H1 (cell line): ENCODE measurements at regions not wholly inside any gene's neighbourhood (a gene's known extent, or its start where the extent isn't known, plus 50 kb on each side); places are given as distances from the start of the nearest gene placed in this dataset.

Experiments
- KDM1A ChIP-seq: fragments of 200-600, 300-600 bp; sonication (generic); IDR thresholded peaks from 2 replicates; pipeline ENCODE4 v1.7.1; 2016; ENCODE audit warnings: mild to moderate bottlenecking, low read length, borderline replicate concordance
- SP2 ChIP-seq: IDR thresholded peaks from 2 replicates; pipeline ENCODE4 v1.6.1; 2012; ENCODE audit warnings: mild to moderate bottlenecking, low read length, inconsistent platforms
- SUZ12 ChIP-seq: fragments of 200-600 bp; sonication (generic); IDR thresholded peaks from 2 replicates; pipeline ENCODE4 v1.6.1; 2012; ENCODE audit warnings: mild to moderate bottlenecking, inconsistent platforms, low read length, moderate library complexity, mixed read lengths
- TCF12 ChIP-seq: IDR thresholded peaks from 2 replicates; pipeline ENCODE4 v1.6.1; 2011; ENCODE audit warnings: low read depth, mild to moderate bottlenecking, low read length

DNA sequence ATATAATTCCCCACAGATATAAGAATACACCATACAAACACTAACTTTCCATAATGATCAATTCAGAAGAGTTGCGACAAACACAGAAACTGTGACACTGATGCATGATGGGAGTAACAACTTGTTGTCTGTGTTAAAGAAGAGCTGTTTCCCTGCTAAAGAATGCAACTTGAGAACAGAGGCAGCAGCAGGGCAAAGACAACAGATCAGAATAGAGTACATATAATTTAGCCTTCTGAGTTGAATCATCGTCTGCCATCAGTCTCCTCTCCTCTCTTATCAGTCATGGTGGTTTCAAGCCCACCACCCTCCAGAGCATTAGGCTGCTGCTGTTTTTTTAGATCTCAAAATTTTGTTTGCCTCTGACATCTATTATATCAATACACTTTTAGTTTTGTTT lies 280.4 kb downstream of the UBE3D start (continued):
- TF ChIP-seq SP2 (no peak), TCF12 (no peak), SUZ12 (no peak), KDM1A (no peak)
